GM21576 (cell line): ENCODE measurements at regions not wholly inside any gene's neighbourhood (a gene's known extent, or its start where the extent isn't known, plus 50 kb on each side); places are given as distances from the start of the nearest gene placed in this dataset.

Experiments
- ATAC-seq: cut with Tn5 transposase; IDR thresholded peaks from one replicate; pipeline ENCODE4 v1.9.1; 2021; ENCODE audit warnings: mild to moderate bottlenecking, moderate library complexity; ENCODE audit not compliant: unreplicated experiment

DNA sequence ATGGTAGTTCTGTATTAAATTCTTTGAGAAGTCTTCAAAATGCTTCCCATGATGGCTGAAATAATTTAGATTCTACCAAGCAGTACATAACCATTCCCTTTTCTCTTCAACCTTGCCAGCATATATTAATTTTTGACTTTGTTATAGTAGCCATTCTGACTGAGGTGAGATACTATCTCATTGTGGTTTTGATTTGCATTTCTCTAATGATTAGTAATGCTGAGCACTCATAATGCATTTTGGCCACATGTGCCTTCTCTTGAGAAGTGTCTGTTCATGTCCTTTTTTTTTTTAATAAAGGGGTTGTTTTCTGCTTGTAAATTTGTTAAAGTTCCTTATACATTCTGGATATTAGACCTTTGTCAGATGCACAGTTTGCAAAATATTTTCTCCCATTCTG lies 173.9 kb downstream of the CALCRL start:
- no peak for ATAC-seq

DNA sequence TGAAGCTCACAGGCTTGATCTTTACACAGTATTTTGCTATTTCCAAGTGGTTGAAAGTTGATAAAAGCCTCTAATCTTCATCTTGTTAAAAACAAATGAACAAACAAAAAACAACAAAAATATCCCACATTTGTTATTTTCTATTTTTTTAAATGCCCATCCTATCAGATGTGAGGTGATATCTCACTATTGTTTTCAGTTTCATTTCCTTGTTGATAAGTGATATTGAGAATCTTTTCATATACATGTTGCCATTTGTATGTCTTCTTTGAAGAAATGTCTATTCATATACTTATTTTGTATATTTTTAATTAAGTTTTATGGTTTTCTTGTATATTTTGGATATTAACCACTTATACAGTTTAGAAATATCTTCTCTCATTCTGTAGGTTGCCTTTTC lies 175.8 kb downstream of the CALCRL start:
- ATAC-seq, result no peak

DNA sequence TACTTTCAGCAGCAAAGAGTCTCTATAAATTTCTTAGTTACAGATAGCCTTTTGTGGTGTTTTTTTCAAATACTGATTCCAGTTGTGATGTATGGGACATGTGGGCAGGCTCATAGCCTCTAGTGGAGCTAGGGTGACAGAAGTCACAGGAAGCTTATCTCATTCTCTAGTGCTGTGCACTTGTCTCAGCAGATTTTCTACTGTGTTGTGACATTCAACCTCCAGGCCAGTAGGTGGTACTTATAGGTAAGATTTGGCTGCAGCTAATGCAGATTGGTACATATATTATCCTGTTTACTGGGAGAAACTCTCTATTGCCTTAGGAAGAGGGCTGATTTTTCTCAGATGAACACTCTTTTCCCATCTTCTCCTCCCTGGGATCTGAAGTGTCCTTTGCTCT lies 176.2 kb downstream of the CALCRL start:
- no peak for ATAC-seq

DNA sequence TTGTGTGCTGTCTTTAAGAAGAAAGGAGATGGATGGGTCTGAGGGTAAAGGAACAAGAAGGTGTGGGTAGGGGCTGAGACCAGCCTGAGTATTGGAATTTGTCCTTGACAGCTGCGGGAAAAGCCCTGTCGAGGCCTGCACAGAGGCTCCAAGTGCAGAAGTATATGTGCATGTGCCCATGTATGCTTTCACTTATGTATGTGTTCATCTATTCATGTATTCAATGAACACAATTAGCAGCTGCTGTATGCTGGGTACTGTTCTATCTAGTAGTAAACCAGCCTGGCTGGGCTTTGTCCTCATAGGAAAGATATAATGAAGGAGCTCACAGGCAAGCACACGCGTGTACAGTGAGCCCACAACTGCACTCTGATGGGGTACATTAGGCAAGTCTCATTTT lies 181.4 kb downstream of the CALCRL start:
- ATAC-seq, result no peak

DNA sequence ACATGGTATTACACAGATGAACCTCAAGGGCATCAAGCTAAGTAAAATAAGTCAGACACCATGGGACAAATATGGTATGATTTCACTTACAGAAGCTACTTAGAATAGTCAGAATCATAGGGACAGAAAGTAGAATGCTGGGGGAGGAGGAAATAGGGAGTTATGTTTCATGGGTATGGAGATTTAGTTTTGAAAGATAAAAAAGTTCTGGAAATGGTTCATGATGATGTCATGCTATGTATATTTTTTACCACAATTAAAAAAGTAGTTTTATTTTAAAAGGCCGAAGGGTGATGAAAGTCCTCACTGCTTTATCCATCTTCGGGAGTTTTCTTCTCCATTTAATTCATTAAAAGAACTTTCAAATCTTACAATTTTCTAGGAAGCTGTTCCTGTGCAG lies 181.9 kb downstream of the CALCRL start:
- ATAC-seq, result no peak

DNA sequence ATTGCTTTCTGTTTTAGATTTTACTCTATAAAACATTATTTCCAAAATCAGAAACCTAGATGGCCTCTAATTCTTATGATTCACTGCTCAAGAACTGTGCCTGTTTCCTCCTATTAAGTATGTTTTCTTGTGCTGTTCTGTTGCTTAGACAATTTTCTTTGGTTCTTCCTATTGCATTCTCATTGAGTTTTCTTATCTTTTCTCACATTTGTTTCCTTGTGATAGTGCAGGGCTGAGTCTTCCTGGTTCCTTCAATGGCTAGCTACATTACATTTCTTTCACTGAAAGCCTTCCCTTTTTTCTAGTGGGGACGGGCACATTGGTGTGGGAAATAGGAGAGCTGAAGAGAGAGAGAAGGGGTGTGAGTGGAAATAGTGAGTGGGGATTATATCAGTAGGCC lies 183.4 kb downstream of the CALCRL start:
- no peak for ATAC-seq

DNA sequence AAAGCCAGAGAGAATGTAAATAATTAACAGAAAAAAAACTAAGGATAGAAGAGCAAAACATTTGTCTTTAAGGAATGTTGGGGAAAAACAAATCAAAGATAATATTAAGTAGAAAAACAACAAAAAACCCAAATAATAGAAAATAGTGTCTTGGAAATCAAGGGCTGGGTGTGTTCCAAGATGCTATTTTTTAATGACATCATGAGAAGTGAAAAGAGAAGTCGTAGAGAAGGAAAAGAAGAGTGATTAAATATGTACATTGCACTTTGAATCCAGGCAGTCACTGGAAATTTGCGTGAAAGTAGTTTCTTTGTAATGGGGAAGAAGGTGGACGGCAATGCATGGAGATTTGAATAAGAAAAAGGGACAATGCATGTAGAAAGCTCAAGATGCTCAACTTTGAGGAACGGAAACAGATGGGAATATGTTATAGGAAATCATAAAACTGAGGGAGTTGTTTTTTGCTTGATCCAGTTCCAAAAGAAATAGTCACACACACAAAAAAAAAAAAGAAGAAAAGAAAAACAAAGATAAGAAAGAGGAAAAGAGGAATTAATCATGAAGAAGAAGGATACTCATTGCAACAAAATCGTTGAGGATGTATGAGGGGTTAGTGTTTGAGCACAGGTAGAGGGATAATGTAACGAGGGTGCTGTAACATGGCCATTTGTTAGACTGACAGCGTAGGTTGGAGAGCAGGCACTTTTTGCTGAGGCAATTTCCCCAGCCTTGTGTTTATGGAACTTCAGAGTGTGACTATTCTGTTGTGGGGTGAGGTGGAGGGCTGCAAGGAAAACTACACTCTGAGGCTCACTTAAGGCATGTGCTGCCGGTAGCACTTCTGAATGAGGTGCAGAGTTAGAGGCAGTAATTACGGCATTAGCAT lies 184.1 kb downstream of the CALCRL start:
- ATAC-seq, result no peak

DNA sequence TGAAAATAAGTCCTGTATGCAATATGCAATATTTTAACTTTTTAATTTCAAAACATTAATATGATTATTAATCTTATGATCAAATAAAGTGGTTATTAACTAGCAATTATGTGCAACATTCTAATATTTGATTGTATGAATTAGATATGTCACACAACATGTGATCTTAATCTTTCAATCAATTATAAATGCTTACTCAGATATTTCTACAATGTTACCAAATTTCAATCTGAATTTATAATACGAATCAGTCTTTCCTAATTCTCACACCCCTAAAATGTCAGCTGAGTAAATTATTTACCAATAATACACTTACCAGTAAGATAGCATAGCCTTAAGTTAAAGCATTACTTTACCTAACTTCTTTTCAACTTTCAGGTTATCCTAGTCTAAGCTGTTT lies 186.3 kb downstream of the CALCRL start:
- no peak for ATAC-seq

DNA sequence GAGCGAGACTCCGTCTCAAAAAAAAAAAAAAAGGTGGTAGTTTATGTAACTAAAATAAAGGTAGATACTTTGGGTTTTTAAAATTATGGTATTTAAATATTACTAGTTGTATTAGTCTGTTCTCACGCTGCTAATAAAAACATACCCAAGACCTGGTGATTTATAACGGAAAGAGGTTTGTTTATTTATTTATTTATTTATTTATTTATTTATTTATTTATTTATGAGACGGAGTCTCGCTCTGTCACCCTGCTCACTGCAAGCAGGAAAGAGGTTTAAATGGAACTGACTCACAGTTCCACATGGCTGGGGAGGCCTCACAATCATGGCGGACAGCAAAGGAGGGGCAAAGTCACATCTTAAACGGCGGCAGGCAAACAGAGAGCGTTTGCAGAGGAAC lies 196.0 kb downstream of the CALCRL start:
- no peak for ATAC-seq

DNA sequence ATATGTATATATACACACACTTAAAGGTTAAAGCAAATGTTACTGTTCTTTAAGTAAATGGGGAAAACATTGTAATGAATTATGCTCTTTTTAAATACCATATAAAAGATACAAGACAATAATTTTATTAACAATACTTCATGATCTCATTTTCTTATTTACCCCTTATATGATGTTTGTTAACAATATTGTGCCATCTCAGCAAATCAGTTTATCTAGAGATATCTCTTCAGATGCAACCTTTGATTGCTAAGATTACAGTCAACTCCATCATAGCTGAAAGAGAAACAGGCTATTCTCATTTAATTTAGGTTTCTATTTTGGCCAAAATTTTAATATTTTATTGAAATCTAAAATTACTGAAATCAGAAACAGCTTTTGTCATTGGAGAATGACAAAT lies 197.9 kb downstream of the CALCRL start:
- no peak for ATAC-seq

DNA sequence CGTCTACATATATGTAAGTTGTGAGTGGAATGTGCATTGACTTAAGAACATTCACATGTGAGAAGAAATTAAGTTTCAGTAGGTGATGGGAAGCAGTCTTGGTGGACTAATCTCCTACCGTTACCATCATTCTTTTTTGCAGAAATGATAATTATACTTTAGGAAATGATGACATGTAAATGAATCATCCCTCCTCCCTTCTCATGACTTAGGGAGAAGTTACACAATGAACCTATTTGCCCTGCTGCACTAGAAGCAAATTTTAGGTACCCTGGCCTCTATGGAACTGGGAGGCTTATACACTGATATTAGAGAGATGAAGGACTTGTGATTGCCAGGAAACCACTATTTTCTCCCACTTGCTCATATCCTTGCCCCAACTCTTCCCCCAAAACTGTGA lies 214.2 kb downstream of the CALCRL start:
- no peak for ATAC-seq

DNA sequence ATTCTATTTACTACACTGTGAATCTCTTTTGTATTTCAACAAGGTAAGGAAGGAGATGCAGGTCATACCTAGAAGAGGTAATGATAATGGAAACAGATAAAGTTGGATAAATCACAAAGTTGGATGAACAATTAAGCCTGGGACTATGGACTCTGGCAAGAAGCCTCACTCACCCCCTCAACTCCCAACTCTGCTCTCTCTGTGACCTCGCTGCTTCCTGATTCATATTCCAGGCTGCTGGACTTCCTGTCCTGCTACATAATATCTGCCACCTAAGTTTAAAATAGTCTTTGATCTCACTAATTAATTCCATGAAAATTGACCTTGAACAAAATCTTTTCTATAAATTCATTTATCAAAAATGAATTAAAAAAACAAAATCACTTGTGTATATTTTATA lies 215.3 kb downstream of the CALCRL start:
- ATAC-seq, result no peak

DNA sequence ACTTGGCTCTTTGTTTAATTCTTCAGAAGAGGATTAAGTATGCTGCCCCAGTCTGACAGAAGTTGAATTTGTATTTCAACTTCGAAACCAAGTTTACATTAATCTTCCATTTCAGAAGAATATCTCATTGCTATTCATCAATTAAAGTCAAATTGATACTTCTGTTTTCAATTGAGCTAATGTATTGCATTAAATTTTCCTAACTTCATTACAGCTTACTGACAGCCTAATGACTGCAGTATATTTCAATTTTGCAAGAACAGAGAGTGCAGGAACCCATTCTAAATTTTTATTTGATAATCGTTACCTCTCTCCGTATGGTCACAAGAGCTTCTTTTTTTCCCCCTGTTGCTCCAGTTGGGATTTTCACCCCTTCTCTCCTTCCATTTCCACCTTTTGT lies 218.0 kb downstream of the CALCRL start:
- ATAC-seq, result no peak

DNA sequence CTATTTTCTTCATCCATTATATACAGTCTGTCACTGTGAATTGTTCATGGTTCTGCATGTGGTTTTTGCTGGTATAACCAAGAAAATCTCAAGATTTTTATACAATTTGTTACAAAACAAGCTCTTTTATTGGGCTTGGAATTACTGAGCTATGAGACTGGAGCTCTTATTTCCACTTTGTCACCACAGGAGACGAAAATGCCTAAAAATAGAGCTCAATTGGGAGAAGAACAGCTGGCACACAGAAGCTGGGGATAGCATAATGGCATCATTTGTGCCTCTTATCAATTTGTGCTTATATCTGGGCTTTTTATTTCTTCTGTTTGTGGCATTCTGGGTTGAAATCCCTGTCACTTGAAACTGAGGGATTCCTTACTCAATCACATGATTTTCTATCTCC lies 219.1 kb downstream of the CALCRL start:
- no peak for ATAC-seq

DNA sequence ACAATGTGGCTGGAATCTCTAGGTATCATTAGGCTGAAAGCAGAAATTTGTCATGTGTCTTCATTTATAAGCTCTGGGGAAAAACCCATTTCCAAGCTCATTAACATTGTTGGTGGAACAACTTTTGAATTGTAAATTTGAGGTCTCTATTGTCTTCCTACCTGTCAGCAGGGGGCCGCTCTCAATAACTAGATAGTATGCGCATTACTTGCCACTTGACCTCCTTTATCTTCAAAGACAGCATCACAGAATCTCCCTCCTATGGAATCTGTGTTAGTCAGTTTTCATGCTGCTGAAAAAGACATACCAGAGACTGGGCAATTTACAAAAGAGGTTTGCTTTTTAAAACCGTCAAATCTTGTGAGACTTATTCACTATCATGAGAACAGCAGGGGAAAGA lies 223.1 kb downstream of the CALCRL start:
- ATAC-seq, result no peak

DNA sequence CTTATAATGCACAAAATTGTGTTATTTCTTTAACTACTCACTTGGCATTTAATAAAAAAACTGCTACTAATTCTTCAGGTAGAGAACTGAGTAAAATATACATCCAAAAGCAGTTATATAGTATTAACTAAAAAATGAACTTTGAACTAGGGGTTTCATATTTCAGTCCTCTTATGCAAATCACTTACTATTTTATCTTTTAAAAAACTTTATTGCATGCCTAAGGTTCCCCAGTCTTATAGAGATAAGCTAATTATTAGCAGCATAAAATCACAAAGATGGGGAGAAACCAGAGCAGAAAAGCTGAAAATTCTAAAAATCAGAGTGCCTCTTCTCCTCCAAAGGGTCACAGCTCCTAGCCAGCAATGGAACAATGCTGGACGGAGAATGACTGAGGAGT lies 228.0 kb downstream of the CALCRL start:
- no peak for ATAC-seq

DNA sequence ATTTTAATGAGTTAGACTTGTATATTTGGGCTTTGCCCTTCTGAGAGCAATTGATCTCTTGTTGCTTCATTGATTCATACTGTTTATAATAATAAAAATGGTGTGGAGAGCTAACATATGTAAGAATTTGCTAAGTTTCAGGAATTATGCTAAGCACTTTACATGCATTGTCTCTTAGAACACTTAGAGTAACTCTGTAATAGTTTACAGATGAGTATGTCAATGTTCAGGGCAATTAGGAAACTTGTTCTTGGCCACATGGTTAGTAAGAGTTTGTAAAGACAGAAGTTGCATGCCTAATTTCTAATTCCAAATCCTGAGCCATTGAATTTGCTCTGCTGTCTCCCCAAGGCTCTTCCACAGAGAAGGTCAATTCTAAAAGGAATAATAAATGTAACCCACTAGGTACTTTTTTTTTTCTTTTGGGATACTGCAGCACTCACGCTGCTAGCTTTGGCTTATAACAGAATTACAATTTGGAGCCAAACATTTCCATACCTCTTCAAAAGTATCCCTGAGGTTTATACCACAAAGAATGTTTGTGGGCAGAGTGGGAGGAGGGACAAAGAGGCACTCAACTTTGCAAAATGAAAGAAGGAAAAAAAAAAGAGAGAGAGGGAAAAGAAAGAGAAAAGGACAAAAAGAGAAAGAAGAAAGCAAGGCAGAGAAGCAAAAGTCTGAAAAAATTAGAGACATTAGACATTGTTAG lies 232.4 kb downstream of the CALCRL start:
- ATAC-seq, result no peak

DNA sequence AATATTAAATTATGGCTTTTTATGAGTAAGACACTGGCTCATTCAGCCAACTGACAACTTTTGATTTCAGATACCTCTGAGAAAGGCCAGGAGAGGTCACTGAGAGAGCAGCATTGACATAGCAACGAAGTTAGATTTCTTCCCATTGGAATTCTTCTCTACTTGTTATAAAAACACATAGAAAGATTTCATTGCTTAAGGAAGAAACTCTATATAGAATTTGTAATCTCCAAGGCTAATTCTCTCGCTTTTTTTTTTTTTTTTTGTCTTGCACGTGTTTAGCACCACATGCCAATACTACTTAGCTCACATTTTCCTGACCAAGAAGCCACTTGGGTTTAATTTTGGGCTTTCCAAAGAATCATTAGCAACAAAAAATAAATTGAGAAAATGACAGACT lies 233.7 kb downstream of the CALCRL start:
- ATAC-seq, result no peak

DNA sequence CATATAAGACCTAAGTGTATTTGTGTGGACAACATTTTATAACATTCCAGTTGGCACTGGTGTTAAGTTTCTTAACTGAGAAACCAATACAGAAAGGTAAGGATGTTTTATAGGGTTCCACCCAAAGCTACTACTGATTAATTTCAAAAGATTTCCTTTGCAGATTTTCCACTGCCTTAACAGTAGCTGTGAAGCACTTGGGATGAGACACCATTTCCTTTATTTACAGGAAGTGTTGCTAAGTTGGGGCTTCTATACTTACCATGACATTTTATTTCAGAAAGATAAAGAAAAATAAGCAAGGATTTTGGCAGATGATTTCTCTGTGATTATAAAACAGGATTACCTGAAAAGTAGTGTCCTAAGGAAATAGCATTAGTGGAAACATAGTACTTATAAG lies 234.3 kb downstream of the CALCRL start:
- ATAC-seq, result no peak

DNA sequence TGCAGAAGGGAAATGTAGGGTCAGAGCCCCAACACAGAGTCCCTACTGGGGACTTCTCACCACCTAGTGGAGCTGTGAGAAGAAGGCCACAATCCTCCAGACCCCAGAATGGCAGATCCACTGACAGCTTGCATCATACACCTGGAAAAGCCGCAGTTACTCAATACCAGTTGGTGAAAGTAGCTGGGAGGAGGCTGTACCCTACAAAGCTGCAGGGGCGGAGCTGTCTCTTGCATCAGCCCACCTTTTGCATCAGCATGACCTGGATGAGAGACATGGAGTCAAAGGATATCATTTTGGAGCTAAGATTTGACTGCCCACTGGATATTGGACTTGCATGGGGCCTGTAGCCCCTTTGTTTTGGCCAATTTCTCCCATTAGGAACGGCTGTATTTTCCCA lies 237.3 kb downstream of the CALCRL start:
- ATAC-seq, result no peak

DNA sequence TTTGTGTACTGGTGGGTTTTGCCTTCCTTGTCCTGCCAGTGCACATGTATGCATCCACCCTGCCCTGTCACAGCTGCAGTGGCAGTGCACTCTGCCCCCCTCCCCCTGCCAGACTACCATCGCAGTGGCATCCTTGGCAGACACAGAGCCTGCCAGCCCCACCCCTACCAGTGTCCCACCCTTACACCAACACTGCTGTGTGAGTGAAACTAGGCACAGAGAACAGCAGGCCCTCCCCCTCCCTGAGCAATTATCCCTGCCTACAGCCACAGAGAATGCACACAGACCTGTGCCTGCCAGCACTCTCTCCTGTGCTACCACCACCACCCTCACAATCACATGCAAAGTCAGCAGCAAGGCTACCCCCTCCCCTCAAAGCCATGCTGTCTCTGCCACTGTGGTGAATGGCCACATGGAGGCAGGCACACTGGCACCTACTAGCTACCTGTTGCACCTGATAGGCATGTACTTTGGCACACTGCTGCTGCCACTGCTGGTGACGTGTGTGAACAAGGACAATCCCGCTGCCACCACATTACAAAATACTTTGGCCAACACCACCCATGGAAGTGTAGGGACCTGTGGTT lies 239.8 kb downstream of the CALCRL start:
- ATAC-seq, result no peak

DNA sequence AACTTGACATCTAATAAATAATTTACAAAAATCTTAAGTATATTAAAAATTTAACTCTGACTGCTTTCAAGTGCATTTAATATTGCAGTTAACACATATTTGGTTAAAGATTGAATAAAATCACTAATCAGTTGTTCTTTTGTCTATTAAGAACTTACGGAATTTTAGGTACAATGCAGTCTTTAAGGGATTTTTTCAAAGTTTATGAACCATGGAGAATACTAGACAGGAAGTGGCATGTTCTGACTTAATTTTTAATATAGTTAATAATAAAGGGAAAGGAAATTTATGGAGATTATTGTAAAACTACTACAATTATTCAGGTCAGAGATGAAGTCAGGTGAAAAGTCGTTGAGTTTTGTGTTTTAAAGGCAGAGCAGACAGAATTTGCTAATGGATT lies 240.9 kb downstream of the CALCRL start:
- no peak for ATAC-seq
